ENCODE measurements at regions not wholly inside any gene's neighbourhood (a gene's known extent, or its start where the extent isn't known, plus 50 kb on each side); places are given as distances from the start of the nearest gene placed in this dataset.

- TF ChIP-seq EZH2 (IDR thresholded peaks at IDR 0.05) = no peak
- TF ChIP-seq CTCF (IDR thresholded peaks at IDR 0.05 in 2 of 3, conservative IDR thresholded peaks at IDR 0.05 in 1 of 3; ENCODE audit: borderline replicate concordance in 1 of 3, insufficient read depth in 1 of 3, low read depth in 2 of 3, low read length in 2 of 3) = no peak
- no peak for TF ChIP-seq EZH2phosphoT487 (IDR thresholded peaks at IDR 0.05; ENCODE audit: borderline replicate concordance)
- no peak for TF ChIP-seq POLR2A (IDR thresholded peaks at IDR 0.05; ENCODE audit: borderline replicate concordance, extremely low read depth, insufficient read depth, insufficient read length)
- no peak for TF ChIP-seq YY1 (IDR thresholded peaks at IDR 0.05; ENCODE audit: extremely low read depth, insufficient replicate concordance, low read depth, low read length)
- no peak for TF ChIP-seq MAX (IDR thresholded peaks at IDR 0.05)
- TF ChIP-seq CEBPB (IDR thresholded peaks at IDR 0.05; ENCODE audit: low read depth) = no peak
- TF ChIP-seq REST (IDR thresholded peaks at IDR 0.05; ENCODE audit: low read depth) = no peak
- no peak for TF ChIP-seq RAD21 (IDR thresholded peaks at IDR 0.05; ENCODE audit: low read depth)
- TF ChIP-seq TCF7L2 (IDR thresholded peaks at IDR 0.05; ENCODE audit: borderline replicate concordance, extremely low read depth, insufficient read depth, insufficient read length) = no peak
- no peak for TF ChIP-seq POLR2AphosphoS5 (IDR thresholded peaks at IDR 0.05; ENCODE audit: low read depth, low read length)
Measured at GRCh38 chr9:108536836-108537601, 318.8 kb downstream of the ACTL7B start.

Measured in HCT116 (cell line).